Kidney epithelial cell (primary cell): ENCODE measurements at regions not wholly inside any gene's neighbourhood (a gene's known extent, or its start where the extent isn't known, plus 50 kb on each side); places are given as distances from the start of the nearest gene placed in this dataset.
"Not testable (repeated sequence)": the region's sequence is repeated elsewhere in the genome, so short reads cannot be mapped to it uniquely, and the experiment has no call there.

Source experiments
- DNase-seq: peaks from one replicate; pipeline ENCODE4 v3.0.0-alpha.2; 2010; ENCODE audit warnings: low read depth
- H3K27me3 ChIP-seq: 2 replicates; pipeline ENCODE4 v1.6.0; 2011; ENCODE audit warnings: low read length; ENCODE audit not compliant: control insufficient read depth, insufficient read depth
- H3K36me3 ChIP-seq: 2 replicates; pipeline ENCODE4 v1.5.1; 2011; ENCODE audit warnings: low read length; ENCODE audit not compliant: control insufficient read depth, insufficient read depth
- H3K4me3 ChIP-seq: 2 replicates; pipeline ENCODE4 v1.5.1; 2011; ENCODE audit warnings: low read depth, mild to moderate bottlenecking, control low read depth, low read length
- CTCF ChIP-seq: IDR thresholded peaks from 2 replicates; pipeline ENCODE4 v1.5.1; 2011; ENCODE audit warnings: mild to moderate bottlenecking, moderate library complexity, low read length, control low read depth, inconsistent platforms; ENCODE audit not compliant: insufficient read depth, poor library complexity, severe bottlenecking

- no peaks in the 10 kb centered on the region for H3K27me3 ChIP-seq
- TF ChIP-seq CTCF, result no peak
- no peaks in the 10 kb centered on the region for H3K36me3 ChIP-seq
- no peak overlapping the region for H3K4me3 ChIP-seq
- no peak for DNase-seq
Measured at GRCh38 chr20:29300579-29301551, 1956.6 kb upstream of the DEFB115 start.

GRCh38 chr20:29301624-29302259 is 1955.7 kb upstream of the DEFB115 start:
- no peak for TF ChIP-seq CTCF
- Histone ChIP-seq H3K27me3 (no peaks in the 10 kb centered on the region), H3K4me3 (no peak overlapping the region), H3K36me3 (no peaks in the 10 kb centered on the region)
- no peak for DNase-seq

GRCh38 chr20:29302979-29303644 is 1954.4 kb upstream of the DEFB115 start:
- Histone ChIP-seq H3K36me3 (no peaks in the 10 kb centered on the region), H3K4me3 (no peak overlapping the region), H3K27me3 (no peaks in the 10 kb centered on the region)
- no peak for TF ChIP-seq CTCF
- no peak for DNase-seq

- H3K36me3 ChIP-seq, result no peaks in the 10 kb centered on the region
- DNase-seq, result no peak
- no peaks in the 10 kb centered on the region for H3K27me3 ChIP-seq
- TF ChIP-seq CTCF, result no peak
- no peak overlapping the region for H3K4me3 ChIP-seq
Measured at GRCh38 chr20:29306390-29307072, 1950.9 kb upstream of the DEFB115 start.

- not testable (repeated sequence) for H3K4me3 ChIP-seq, DNase-seq, H3K27me3 ChIP-seq, H3K36me3 ChIP-seq
Measured at GRCh38 chr20:29307484-29307883, 1950.0 kb upstream of the DEFB115 start.

GRCh38 chr20:29308956-29309355 is 1948.5 kb upstream of the DEFB115 start:
- not testable (repeated sequence) for H3K27me3 ChIP-seq, H3K4me3 ChIP-seq, DNase-seq, H3K36me3 ChIP-seq

GRCh38 chr20:29309481-29309880 is 1948.0 kb upstream of the DEFB115 start:
- not testable (repeated sequence) for H3K27me3 ChIP-seq, DNase-seq, H3K4me3 ChIP-seq, H3K36me3 ChIP-seq

GRCh38 chr20:29311046-29311445 is 1946.4 kb upstream of the DEFB115 start:
- not testable (repeated sequence) for DNase-seq, H3K27me3 ChIP-seq, H3K36me3 ChIP-seq, H3K4me3 ChIP-seq

GRCh38 chr20:29312679-29313078 is 1944.8 kb upstream of the DEFB115 start:
- H3K4me3 ChIP-seq, H3K27me3 ChIP-seq, H3K36me3 ChIP-seq, DNase-seq: not testable (repeated sequence)
